CD4-positive, alpha-beta T cell treated with Interleukin-1 beta for 1 hour (primary cell): ENCODE measurements at regions not wholly inside any gene's neighbourhood (a gene's known extent, or its start where the extent isn't known, plus 50 kb on each side); places are given as distances from the start of the nearest gene placed in this dataset.

ENCODE experiments used
- DNase-seq, 2 donors: peaks; one replicate each; pipeline ENCODE4 v3.0.0-alpha.2; 2020 to 2022

DNA sequence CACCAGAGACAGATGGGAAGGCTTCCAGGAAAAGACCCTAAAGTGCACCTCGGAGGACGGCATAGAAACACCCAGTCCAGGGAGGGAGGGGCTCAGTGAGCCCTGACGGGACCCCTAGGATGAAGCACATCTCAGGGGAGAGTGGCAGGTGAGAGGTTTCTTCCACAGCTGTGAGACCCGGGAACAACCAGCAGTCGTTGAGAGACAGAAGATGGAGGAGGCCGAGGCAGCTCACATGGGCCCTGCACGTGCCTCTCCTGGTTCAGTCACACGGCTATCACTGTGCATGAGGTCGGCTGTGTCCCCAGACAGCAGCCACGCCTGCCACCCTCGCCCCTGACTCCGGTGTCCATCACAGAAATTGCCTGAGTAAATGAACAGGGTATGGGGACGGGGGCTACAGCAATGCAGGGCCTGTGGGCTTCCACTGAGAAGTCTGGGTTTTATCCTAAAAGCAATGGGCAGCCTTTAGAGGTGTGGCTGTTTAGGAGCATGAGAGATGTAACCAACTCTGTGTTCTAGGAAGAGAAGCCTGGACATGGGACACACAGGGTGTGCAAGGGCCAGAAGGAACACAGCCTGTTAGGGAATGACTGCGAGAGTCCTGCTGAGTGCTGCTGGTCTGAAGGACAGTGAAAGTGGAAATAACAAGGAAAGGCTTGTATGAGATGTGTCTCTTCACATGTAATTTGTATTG is 102.0 kb downstream of the TMEM18 start:
- DNase-seq = no peak

GRCh38 chr2:573805-574392 is 103.3 kb downstream of the TMEM18 start:
- DNase-seq = no peak

DNA sequence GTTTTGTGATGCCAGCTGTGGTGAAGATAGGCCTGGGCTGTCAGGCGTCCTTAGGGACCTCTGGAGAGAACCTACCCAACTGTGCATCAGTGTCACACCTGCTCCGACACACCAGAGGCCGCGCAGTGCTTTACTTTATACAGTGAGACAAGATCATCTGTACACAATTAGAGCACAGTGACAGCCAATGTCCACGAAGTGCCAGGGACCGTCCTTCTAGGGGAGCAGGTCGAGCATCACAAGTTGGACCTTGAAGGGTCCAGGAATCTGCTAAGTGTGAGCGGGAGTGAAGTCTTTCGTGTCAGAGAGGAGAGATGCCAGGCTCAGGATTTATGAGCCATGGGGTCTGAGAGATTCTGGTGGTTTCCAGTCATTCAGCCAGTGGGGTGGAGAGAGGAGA is 104.2 kb downstream of the TMEM18 start:
- DNase-seq = no peak

- DNase-seq = no peak
Observed at GRCh38 chr2:569681-570080, 107.5 kb downstream of the TMEM18 start.

DNA sequence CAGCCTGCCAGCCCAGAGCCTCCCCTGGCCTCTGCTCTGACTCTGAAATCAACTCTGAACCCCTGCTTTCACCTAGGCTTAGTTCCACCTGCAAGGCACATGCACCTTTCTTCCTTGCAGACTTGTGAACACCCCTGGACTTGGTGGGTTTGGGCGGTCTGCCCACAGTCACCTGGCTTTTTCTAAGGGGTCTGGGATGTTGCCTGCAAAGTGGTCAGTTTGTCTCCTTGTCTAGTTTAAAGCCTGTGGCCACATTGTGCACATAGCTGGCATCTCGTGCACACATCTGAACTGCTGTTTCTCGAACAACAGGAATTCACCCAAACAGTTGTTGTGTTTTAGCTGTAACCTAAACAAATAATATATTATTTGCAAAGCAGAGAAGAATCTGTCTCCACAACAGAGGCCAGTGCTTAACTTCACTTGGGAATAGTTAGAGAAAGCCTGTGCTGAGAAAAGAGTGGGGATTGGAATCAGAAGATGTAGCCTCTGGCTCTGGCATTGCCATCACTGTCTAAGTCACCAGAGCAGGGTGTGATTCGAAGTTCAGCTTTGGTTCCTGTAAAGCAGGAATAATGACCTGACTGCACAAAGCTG is 108.5 kb downstream of the TMEM18 start:
- no peak for DNase-seq

DNA sequence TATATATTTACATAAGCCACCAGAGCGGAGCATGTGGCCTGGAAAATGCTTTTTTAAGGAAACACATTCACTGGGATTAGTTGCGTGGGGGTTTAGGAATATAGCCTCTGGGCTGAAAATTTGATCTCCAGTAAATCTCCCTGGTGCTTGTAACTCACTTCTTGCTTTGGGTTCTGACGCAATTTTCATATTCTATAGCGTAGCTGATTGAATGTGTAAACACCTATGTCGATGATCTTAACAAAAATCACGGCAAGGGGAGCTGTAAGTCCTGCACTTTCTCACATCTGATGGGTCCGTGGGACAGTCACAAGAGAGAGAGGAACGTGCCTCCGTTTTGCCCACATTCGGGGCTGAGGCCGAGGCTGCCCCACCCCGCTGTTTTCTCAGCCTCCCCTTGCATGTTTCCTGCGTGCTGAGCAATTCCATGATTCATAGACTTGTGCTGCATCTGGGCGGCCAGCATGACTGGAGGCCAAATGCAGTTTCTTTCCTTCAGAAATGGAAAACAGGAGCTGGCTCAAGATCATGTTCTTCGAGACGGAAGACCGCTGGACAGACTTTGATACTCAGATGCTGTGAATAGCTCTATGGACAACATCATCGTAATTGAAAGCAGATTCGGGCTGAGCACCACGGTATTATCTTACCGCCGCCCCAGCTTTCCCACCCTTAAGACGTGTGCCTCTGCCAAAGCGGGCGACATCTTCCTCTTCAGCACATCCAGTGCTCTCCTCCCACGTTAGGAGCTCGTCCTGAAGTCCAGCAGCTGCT is 109.2 kb downstream of the TMEM18 start:
- DNase-seq = no peak

DNA sequence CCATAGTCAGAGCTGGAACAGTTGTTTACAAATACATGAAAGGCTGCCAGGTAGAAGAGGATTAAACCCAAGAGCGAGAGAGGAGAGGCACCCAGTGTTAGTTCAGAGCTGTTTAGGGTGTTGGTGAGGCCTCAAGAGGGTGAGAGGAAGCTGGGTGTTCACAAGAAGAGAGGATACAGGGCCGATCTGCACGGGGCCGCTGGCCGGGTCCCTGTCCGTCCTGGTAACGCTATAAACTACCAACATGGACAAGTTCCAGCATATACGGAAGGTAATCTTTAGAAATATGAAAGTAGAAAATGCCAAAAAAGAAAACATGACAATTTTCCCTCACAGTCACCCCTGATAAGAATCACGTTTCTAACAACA is 109.7 kb downstream of the TMEM18 start:
- no peak for DNase-seq

GRCh38 chr2:566379-567313 is 110.6 kb downstream of the TMEM18 start:
- no peak for DNase-seq

- DNase-seq = no peak
Observed at GRCh38 chr2:564471-565181, 112.6 kb downstream of the TMEM18 start.

DNA sequence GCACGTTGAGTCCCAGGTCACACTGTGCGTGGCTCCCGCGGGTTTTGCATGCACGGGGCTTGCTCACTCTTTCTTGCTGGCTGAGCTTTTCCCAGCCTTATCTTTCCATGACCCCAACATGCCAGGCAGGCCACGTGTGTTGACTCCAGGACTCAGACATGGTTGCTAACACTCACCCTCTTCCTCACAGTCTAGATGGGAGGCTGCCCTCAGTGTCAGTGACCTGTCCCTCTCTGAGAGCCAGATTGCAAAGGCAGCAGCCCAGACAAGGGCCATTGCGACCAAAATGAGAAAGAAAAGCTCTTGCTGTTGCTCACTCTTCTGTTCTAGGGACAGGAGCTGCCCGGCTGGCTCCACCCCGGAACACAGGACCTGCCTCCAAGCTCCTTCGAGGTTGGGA is 113.7 kb downstream of the TMEM18 start:
- no peak for DNase-seq

GRCh38 chr2:562391-563364 is 114.5 kb downstream of the TMEM18 start:
- DNase-seq = no peak

DNA sequence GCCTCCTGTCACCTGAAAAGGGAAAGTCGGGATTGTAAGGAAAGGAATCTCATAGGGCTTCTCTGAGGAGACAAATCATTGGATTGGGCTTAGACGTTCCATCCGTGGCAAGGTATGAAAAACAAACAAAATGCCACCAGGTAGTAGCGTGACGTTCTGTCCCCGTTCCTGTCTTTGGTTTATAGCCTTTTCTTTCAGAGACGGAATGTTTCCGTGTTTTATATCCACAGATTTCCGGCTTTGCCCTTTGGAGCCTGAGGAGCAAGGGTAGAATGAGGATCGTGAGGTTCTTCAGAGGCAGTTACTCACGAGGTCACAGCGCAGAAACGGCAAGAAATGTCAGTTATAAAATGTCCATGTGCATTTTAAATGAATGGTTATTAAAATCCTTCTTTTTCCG is 118.3 kb downstream of the TMEM18 start:
- no peak for DNase-seq

DNA sequence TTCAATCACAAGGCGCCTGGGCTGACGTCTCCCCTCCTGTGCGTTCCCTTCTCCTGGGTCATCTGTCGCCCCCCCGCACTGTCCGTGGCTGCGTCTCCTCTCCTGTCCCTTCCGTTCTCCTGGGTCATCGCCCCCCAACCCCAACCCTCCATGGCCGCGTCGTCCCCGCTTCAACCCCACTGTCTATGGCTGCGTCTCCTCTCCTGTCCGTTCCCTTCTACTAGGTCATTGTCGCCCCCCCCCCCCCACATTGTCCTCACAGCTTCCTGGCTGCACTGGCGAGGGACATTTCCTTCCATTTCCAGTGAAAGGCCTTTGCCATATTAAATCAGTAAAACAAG is 118.9 kb downstream of the TMEM18 start:
- no peak for DNase-seq

- DNase-seq = no peak
Observed at GRCh38 chr2:557635-558301, 119.4 kb downstream of the TMEM18 start.

DNA sequence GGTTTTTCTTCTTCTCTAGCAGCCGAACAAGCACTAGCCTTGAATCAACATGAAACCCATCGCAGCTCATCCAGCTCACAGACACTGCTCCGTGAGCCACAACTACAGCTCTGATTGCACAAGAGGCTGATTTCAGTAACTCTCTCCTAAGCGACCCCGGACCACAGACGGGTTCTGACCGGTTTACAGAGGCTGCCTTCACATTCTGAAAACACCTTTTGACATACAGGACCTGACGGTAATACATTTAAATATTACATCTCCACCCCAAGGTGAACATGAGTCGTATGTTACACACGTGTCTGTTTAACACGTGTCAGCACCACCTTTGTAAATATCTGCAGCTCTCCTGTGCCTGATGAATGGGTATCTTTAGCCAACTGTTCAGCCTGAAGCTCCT is 120.7 kb downstream of the TMEM18 start:
- DNase-seq = no peak

DNA sequence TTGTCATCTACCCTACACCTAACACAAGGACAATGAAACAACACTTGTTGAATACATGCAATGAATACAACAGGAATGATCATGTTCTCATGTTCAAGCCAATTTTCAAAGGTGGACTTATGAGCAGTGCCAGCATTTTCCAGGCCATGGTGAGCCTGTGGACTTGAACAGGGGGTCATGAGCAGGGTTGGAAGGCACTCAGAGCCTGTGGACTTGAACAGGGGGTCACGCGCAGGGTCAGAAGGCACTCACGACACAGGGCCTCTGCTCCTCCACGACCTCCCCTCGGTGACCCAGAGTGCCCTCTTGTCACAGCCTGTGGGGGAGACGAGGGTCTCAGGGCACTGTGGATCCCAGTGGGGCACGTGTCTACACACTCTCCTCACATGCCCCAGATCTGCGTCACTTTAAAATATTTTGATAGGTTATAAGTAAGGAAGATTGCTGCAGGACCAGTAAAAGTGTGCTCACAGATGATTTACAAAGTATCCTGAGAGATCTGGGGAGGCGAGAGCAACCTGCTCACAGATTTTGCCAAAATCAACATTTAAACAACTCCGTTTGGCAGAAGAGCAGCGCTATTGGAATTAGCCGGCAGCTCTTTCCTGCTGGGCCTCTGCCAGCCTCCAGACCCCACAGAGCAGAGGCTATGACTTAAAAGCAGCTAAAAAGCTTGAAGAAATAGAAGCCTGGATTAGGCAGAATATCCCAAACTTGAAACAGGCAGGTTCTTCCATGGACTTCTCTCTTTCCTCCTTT is 121.9 kb downstream of the TMEM18 start:
- DNase-seq = no peak

DNA sequence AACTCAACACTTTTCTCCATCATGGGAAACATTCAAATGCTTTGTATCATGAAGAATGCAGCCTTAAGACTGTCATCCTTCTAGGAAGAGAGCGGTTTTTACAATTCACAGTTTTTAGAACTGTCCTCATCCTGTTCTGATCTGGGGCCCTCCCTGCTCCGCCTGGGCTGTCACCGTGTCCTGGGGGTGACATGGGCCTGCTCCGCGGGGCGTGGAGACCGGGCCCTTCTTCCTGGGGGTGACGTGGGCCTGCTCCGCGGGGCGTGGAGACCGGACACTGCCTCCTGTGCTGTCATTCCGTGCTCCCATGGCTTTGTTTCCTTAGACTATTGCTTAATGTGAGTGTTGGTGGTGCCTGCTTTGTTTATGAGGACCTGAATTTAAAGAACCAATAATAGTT is 122.8 kb downstream of the TMEM18 start:
- DNase-seq = peak in 1 of 2 donors; percentile 8

- DNase-seq = no peak
Observed at GRCh38 chr2:552906-553305, 124.3 kb downstream of the TMEM18 start.

GRCh38 chr2:551621-552020 is 125.6 kb downstream of the TMEM18 start:
- no peak for DNase-seq
